HL-60/S4 treated with phorbol 12-myristate 13-acetate at 8.2 ng/mL for 4 days and 3 days (cell line): ENCODE measurements at regions not wholly inside any gene's neighbourhood (a gene's known extent, or its start where the extent isn't known, plus 50 kb on each side); places are given as distances from the start of the nearest gene placed in this dataset.
"Not testable (repeated sequence)": the region's sequence is repeated elsewhere in the genome, so short reads cannot be mapped to it uniquely, and the experiment has no call there.

Source experiments
- in situ Hi-C: fragments of 300-500 bp; cut with MboI; formaldehyde crosslinking; loops from 2 replicates; pipeline ENCODE4 v1.15.0; 2022; ENCODE audit warnings: low sequenced_read_pairs

DNA sequence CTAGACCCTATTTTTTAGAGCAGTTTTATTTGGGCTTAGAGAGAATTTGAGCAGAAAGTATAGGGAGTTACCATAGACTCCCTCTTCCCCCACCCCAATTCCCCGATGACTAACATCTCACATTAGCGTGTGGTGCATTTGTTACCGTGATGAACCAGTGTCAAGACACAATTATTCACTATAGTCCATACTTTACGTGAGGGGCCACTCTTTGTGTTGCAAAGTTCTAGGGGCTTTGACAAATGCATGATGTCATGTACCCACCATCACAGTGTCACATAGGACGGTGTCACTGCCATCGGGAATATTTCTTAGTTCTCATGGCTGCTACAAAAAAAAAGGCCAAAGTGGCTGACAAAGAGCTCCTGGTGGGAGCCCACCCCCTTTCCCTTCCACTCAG lies 119.1 kb downstream of the PHETA1 start:
- in situ Hi-C loops: no loop called here

DNA sequence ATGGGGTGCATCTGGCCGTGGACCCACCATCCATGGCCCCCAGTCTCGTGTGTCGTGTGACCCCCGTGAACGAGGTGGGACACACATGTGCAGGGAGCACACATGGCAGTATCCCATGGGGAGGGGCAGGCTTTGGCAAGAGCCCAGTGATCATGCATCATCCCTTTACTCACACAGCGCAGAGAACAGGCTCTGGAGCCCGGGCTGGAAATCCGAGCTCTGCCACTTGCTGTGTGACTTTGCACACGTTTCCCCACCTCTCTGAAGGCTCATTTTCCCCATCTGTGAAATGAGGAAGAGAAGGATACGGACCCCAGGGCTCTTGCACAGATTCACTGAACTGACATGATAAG lies 119.9 kb downstream of the PHETA1 start:
- in situ Hi-C loops: no loop called here

GRCh38 chr12:111248236-111249017 lies 120.5 kb downstream of the PHETA1 start:
- in situ Hi-C loops: no loop called here

GRCh38 chr12:111247083-111247783 lies 121.7 kb downstream of the PHETA1 start:
- in situ Hi-C loops: no loop called here

DNA sequence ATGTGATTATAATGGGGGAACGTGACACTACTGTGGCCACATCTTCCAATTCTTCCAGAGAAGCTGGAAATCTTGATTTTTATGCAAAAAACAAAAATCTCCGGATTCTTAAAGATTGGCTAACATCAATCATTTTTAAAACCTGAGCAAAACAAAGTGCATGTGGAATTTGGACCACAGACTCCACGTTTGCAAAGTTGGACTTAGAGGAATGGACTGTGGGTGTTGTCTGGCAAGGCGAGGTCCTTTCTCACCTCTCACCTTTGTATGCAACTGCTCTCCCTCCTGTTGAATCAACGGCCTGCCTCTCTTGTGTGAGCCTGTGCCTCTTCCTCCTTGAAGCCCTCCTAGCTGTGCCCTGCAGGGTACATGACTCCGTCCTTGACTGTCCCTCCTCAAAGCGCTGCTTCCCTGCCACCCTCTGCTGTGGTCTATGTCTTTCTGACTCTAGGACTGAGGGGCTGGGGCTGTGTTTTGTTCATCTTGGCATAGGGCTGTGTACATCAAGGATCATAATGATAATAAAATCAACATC lies 122.4 kb downstream of the PHETA1 start:
- in situ Hi-C loops: no loop called here

GRCh38 chr12:111245701-111246476 lies 123.0 kb downstream of the PHETA1 start:
- in situ Hi-C loops: no loop called here

- in situ Hi-C loops: no loop called here
These were observed 124.2 kb downstream of the PHETA1 start for GRCh38 chr12:111244673-111245072.

DNA sequence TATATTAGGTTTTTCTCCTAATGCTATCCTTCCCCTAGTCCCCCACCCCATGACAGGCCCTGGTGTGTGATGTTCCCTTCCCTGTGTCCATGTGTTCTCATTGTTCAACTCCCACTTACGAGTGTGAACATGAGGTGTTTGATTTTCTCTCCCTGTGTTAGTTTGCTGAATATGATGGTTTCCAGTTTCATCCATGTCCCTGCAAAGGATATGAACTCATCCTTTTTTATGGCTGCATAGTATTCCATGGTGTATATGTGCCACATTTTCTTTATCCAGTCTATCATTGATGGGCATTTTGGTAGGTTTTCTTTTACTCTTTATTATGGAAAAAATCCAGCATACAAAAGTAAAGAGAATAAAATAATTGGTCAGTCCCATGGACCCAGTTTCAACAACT lies 126.1 kb downstream of the PHETA1 start:
- in situ Hi-C loops: not testable (repeated sequence)

DNA sequence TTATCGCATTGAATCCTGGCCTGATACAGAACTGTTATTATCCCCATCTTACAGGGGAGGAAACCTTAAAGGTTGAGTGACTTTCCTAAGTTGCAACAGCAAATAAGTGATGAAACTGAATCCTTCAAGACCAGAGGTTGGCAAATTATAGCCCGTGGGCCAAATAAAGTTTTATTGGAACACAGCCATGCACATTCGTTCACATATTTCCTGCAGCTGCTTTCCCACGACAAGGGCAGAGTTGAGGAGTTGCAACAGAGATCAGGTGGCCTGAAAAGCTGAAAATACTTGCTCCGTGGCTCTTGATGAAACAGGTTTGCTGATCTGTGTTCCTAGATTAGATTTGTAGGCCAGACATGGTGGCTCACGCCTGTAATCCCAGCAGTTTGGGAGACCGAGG lies 126.7 kb downstream of the PHETA1 start:
- in situ Hi-C loops: no loop called here

- in situ Hi-C loops: no loop called here
These were observed 128.5 kb downstream of the PHETA1 start for GRCh38 chr12:111240374-111240773.

DNA sequence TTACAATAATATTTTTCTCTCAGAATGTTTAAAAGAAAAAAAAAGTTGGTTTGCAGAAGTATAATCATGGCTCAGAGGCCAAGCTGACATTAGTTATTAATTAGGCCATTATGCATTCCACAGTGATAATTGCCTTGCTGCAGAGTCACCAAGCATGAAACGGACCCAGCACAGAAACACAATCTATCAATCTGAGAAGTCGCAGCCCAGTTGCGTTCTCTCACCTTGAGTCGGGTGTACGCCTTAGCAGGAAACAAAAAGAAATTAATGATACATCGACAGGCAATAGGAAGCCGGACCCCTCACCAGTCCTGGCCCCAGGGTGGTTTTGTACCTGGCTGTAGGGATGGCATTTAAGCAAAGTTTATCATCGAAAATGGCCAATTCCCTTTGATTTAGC lies 129.7 kb downstream of the PHETA1 start:
- in situ Hi-C loops: no loop called here

DNA sequence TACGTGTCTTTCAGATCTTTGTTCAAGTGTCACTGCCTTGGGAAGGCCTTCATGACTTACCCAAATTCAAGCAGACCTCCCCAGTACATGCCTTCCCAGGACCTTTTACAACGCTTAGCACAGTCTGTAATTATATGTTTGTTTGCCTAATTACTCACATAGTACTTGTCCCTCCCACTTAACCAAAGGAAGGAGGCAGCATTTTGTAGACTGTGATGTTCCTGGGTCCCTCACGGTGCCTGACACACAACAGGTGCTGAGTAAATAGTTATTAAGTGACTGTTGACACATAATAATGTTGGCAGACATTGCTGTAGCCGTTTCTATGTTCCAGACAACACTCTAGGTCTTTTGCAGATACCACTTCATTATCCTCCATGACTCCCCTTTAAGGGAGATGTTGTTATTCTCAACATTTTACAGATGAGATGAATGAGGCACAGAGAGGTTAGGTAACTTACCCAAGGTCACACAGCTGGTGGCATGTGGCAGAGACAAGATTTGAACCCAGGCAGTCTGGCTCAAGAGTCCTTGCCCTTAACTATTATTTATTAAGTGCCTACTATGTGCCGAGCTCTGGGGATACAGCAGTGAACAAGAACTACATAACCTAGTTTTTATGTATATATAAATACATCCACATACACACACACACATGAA lies 130.7 kb downstream of the PHETA1 start:
- in situ Hi-C loops: no loop called here

DNA sequence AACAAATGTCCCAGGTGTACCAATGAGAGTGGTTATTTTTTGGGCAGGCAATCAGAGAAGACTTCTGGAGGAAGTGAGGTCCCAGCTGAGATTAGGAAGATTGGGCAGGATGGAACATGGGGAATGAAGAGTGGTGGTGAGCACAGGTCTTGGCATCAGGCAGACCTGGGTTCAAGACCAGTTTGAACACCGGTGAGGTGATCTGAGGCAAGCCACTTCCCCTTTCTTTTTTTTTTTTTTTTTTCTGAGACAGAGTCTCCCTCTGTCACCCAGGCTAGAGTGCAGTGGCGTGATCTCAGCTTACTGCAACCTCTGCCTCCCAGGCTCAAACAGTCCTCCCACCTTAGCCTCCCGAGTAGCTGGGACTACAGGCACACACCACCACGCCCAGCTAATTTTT lies 134.4 kb downstream of the PHETA1 start:
- in situ Hi-C loops: not testable (repeated sequence)

- in situ Hi-C loops: no loop called here
These were observed 135.1 kb downstream of the PHETA1 start for GRCh38 chr12:111233786-111234185.

DNA sequence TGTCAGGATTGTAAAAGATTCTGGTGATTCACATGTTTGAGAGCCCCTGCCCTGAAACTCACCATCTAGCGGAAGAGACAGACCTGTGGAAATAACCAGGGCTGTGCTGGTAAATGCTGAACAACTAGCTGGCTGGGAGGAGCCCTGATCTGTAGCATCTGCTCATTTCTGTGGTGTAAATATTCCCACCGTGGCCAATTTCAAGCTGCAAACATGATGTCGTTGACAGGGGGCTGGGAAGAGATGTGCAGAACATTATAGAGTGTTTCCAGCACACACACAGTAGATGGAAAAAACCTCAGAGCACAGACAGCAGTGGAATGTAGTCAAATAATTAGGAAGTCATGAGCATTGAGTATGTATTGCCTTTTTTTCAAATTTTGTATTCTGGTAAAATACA lies 138.2 kb downstream of the PHETA1 start:
- in situ Hi-C loops: no loop called here

DNA sequence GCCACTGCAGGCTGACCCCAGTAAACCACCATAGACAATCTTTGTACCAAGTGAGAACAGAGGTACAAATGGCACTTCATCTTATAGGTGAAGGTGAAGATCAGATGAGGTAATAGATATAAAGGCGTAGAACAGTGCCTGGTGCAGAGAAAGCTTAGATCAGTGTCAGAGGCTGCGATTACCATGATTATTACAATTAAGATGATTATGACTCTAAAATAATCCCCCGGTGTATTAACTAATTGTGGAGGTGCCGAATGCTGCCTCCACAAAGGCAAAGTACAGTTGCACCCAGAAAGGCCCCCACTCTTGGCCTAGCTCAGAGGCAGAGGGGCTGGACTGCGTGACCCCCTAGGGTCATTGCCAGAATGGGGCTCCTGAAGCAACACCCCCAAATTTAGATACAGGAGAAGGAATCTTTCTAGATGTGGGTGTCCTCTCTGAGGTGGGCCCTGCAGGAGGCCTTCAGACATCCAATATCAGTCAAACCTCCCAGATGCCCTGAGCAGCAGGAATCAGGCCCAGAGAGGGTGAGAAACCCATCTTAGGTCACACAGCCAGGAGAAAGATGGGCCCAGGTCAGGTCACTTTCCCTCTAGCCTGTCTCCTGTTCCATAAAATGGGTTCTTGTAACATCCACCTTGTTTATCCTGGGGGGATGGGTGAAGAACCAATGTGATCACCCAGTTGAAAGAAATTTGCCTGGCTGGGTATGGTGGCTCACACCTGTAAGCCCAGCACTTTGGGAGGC lies 139.8 kb downstream of the PHETA1 start:
- in situ Hi-C loops: no loop called here

DNA sequence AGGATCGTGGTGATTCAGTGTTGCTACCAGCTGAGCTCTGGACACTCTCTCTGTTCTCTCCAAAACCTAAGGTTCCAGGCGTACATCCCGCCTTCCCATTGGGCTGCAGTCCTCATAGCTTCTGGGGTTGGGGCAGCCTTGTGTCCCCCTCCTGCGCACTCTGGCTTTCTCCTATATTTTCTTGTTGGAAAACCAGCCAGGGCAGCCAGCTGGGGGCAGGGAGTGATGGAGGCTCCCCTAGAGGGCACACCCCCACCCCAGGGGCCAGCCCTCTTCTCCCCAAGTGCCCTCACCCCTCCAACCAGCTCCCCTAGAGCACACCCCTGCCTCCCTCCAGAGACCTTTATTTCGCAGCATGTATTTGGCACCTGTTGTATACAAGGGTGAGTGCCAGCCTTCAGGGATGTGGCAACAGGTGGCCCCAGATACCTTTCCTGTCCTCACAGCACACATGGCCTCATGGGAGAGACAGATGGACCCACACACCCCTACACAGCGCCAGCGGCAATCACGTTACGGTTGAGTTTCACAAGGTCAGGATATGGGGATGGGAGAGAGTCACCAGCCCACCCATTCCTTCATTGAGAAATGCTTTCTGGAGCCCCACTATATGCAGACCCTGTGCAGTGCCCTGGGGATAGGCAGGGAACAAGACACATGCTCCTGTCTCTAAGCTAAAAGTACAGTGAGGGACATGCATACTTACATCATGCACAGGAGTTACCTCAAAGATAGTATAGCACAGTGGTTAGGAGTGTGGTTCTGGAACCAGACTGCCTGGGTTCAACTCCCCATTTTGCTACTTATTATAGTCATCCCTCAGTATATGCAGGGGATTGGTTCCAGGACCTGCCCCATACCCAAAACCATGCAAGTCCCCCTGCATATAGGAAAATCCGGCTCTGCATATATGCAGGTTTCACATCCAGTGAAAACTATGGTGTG lies 141.1 kb downstream of the PHETA1 start:
- in situ Hi-C loops: no loop called here

GRCh38 chr12:111226680-111227079 lies 142.2 kb downstream of the PHETA1 start:
- in situ Hi-C loops: no loop called here

DNA sequence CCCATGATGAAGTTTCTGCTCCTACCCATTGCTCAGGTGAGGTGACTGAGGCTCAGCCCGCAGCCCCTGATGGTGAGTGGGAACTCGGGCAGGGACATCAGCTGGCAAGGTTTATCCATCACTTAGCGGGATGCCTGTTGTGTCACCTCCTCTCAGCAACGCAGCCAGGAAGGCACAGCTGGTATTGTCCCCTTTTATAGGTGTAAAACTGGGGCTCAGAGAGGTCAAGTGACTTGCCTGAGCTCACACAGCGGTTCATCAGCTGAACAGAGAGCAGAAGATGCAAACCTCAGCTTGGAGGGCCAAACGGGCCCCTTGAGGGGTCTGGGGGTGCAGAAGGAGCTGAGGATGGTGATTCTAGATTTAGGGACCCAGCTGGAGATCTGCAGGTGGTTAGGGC lies 143.6 kb downstream of the PHETA1 start:
- in situ Hi-C loops: no loop called here
